ENCODE measurements at regions not wholly inside any gene's neighbourhood (a gene's known extent, or its start where the extent isn't known, plus 50 kb on each side); places are given as distances from the start of the nearest gene placed in this dataset.
A peak's percentile ranks its signal among the peaks of the same experiment; 100 is the strongest.
"Not testable (repeated sequence)": the region's sequence is repeated elsewhere in the genome, so short reads cannot be mapped to it uniquely, and the experiment has no call there.

- H3K27me3 ChIP-seq (ENCODE audit: insufficient read depth, low read length), result no peaks in the 10 kb centered on the region
- H3K9me3 ChIP-seq (ENCODE audit: insufficient read depth, low read depth, low read length), result no peaks in the 10 kb centered on the region
- no peak overlapping the region for H3K4me3 ChIP-seq (ENCODE audit: low read length)
- H3K9ac ChIP-seq (ENCODE audit: low read depth, low read length), result no peak overlapping the region
- H3K4me1 ChIP-seq (ENCODE audit: insufficient read depth, low read length), result no peaks in the 10 kb centered on the region
- no peak overlapping the region for H3K27ac ChIP-seq (ENCODE audit: low read length)
- no peaks in the 10 kb centered on the region for H3K36me3 ChIP-seq (ENCODE audit: insufficient read depth, low read depth, low read length)
Measured at GRCh38 chr3:30535525-30535924, 70.9 kb upstream of the TGFBR2 start.

DNA sequence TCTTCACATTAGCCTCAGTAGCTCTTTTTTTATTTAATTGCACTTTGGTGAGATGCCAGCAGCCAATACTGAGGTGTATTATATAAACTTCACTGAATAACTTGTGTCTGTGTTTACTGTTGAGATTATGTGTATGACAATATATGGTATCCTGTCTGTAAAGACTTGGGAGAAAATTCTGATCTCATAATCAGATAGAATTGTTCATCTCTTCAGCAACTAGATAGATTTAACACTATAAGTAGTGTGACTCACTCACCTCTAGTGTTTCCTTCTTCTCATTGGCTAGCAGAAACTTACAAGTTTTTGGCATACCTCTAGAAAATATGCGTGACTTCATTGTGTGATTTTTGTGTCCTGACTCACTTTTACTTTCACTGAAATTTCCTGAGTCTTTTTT lies 67.6 kb upstream of the TGFBR2 start:
- no peaks in the 10 kb centered on the region for H3K9me3 ChIP-seq (ENCODE audit: insufficient read depth, low read depth, low read length)
- H3K9ac ChIP-seq (ENCODE audit: low read depth, low read length), result no peak overlapping the region
- H3K27me3 ChIP-seq (ENCODE audit: insufficient read depth, low read length), result no peaks in the 10 kb centered on the region
- no peak overlapping the region for H3K27ac ChIP-seq (ENCODE audit: low read length)
- no peaks in the 10 kb centered on the region for H3K4me1 ChIP-seq (ENCODE audit: insufficient read depth, low read length)
- no peak overlapping the region for H3K4me3 ChIP-seq (ENCODE audit: low read length)
- H3K36me3 ChIP-seq (ENCODE audit: insufficient read depth, low read depth, low read length), result no peaks in the 10 kb centered on the region

DNA sequence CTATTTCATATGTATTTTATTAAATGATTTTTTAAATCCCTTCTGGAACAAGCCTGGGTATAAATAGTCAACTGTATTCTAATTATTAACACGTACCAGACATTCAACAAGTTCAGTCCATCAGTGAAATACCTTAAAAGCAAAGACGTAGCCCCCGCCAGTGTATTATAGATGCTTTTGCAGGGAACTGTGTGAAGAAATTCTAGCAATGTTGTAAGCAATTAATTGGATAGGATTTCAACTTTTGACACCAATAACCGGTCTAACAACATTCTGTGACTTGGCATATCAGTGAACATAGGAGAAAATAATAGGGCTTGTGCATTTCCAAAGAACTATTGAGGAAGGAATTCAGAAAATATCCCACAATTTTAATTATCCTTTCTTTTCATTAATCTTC lies 67.2 kb upstream of the TGFBR2 start:
- no peaks in the 10 kb centered on the region for H3K9me3 ChIP-seq (ENCODE audit: insufficient read depth, low read depth, low read length)
- no peak overlapping the region for H3K27ac ChIP-seq (ENCODE audit: low read length)
- no peak overlapping the region for H3K9ac ChIP-seq (ENCODE audit: low read depth, low read length)
- no peaks in the 10 kb centered on the region for H3K4me1 ChIP-seq (ENCODE audit: insufficient read depth, low read length)
- no peaks in the 10 kb centered on the region for H3K36me3 ChIP-seq (ENCODE audit: insufficient read depth, low read depth, low read length)
- no peaks in the 10 kb centered on the region for H3K27me3 ChIP-seq (ENCODE audit: insufficient read depth, low read length)
- no peak overlapping the region for H3K4me3 ChIP-seq (ENCODE audit: low read length)

DNA sequence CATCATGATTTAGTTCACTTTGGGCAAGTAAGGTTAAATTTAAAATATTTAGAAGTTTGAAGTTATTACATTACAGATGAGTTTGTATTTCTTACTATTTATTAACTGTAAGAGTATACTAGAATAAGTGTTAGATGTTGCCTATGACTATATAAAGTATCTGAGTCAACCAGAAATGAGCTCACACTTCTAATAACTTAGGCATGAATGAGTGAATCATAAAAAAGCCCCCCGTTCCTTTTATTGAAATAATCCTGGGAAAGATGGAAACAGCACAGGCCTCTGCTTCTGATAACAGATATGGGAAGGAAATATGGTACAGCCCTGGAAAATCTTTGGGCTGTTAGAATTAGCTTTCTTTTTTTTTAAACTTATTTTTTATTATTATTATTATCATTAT lies 66.6 kb upstream of the TGFBR2 start:
- Histone ChIP-seq H3K9ac (ENCODE audit: low read depth, low read length) (no peak overlapping the region), H3K9me3 (ENCODE audit: insufficient read depth, low read depth, low read length) (no peaks in the 10 kb centered on the region), H3K27ac (ENCODE audit: low read length) (no peak overlapping the region), H3K4me1 (ENCODE audit: insufficient read depth, low read length) (peaks cover under 1% of the 10 kb centered on the region; the same call in 1 of the 2 replicates), H3K4me3 (ENCODE audit: low read length) (no peak overlapping the region), H3K27me3 (ENCODE audit: insufficient read depth, low read length) (no peaks in the 10 kb centered on the region), H3K36me3 (ENCODE audit: insufficient read depth, low read depth, low read length) (no peaks in the 10 kb centered on the region)

DNA sequence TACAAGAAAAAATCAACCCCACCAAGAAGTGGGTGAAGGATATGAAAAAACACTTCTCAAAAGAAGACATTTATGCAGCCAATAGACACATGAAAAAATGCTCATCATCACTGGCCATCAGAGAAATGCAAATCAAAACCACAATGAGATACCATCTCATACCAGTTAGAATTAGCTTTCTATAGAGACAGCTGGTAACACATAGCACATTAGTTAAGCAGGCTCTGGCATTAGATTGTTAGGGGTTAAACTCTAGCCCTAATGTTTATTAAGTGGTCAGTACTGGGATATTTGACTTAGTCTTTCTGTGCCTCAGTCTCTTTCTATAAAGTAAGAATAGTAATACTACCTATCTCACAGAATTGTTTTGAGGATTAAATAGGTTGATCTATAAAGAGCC lies 65.2 kb upstream of the TGFBR2 start:
- not testable (repeated sequence) for H3K9me3 ChIP-seq (ENCODE audit: insufficient read depth, low read depth, low read length); H3K9ac ChIP-seq (ENCODE audit: low read depth, low read length); H3K27ac ChIP-seq (ENCODE audit: low read length); H3K36me3 ChIP-seq (ENCODE audit: insufficient read depth, low read depth, low read length); H3K27me3 ChIP-seq (ENCODE audit: insufficient read depth, low read length); H3K4me1 ChIP-seq (ENCODE audit: insufficient read depth, low read length); H3K4me3 ChIP-seq (ENCODE audit: low read length)

GRCh38 chr3:30542897-30543296 lies 63.5 kb upstream of the TGFBR2 start:
- Histone ChIP-seq H3K27ac (ENCODE audit: low read length) (no peak overlapping the region), H3K4me1 (ENCODE audit: insufficient read depth, low read length) (peaks cover 4% of the 10 kb centered on the region), H3K36me3 (ENCODE audit: insufficient read depth, low read depth, low read length) (no peaks in the 10 kb centered on the region), H3K9ac (ENCODE audit: low read depth, low read length) (no peak overlapping the region), H3K9me3 (ENCODE audit: insufficient read depth, low read depth, low read length) (no peaks in the 10 kb centered on the region), H3K4me3 (ENCODE audit: low read length) (no peak overlapping the region), H3K27me3 (ENCODE audit: insufficient read depth, low read length) (no peaks in the 10 kb centered on the region)

GRCh38 chr3:30544812-30545211 lies 61.6 kb upstream of the TGFBR2 start:
- Histone ChIP-seq H3K4me3 (ENCODE audit: low read length) (no peak overlapping the region), H3K9me3 (ENCODE audit: insufficient read depth, low read depth, low read length) (no peaks in the 10 kb centered on the region), H3K9ac (ENCODE audit: low read depth, low read length) (no peak overlapping the region), H3K27me3 (ENCODE audit: insufficient read depth, low read length) (no peaks in the 10 kb centered on the region), H3K36me3 (ENCODE audit: insufficient read depth, low read depth, low read length) (no peaks in the 10 kb centered on the region), H3K4me1 (ENCODE audit: insufficient read depth, low read length) (peaks cover 13% of the 10 kb centered on the region), H3K27ac (ENCODE audit: low read length) (no peak overlapping the region)

DNA sequence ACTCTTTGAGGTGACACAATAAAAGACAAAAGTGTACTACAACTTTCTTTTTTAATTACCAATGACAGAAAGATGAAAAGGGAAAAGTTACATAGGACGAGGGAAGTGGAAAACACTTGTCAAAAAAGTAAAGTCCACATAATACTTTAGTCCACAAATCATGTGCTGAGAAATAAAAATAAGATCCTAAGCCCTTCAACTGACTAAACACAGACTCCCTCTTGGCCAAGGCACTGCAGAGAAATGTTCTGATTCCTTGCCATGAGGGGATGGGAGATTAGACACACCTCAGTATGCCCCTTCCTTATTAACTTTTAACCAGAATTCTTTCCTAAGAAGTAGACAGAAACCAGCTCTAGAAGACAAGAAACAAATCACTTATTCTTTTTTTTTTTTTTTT lies 59.5 kb upstream of the TGFBR2 start:
- Histone ChIP-seq H3K9ac (ENCODE audit: low read depth, low read length) (no peak overlapping the region), H3K4me3 (ENCODE audit: low read length) (no peak overlapping the region), H3K4me1 (ENCODE audit: insufficient read depth, low read length) (peaks cover 33% of the 10 kb centered on the region), H3K36me3 (ENCODE audit: insufficient read depth, low read depth, low read length) (no peaks in the 10 kb centered on the region), H3K27me3 (ENCODE audit: insufficient read depth, low read length) (no peaks in the 10 kb centered on the region), H3K9me3 (ENCODE audit: insufficient read depth, low read depth, low read length) (no peaks in the 10 kb centered on the region), H3K27ac (ENCODE audit: low read length) (no peak overlapping the region)

GRCh38 chr3:30547716-30548115 lies 58.7 kb upstream of the TGFBR2 start:
- Histone ChIP-seq H3K36me3 (ENCODE audit: insufficient read depth, low read depth, low read length) (no peaks in the 10 kb centered on the region), H3K9me3 (ENCODE audit: insufficient read depth, low read depth, low read length) (no peaks in the 10 kb centered on the region), H3K9ac (ENCODE audit: low read depth, low read length) (no peak overlapping the region), H3K27ac (ENCODE audit: low read length) (no peak overlapping the region), H3K4me1 (ENCODE audit: insufficient read depth, low read length) (peaks cover 39% of the 10 kb centered on the region), H3K4me3 (ENCODE audit: low read length) (no peak overlapping the region), H3K27me3 (ENCODE audit: insufficient read depth, low read length) (no peaks in the 10 kb centered on the region)

DNA sequence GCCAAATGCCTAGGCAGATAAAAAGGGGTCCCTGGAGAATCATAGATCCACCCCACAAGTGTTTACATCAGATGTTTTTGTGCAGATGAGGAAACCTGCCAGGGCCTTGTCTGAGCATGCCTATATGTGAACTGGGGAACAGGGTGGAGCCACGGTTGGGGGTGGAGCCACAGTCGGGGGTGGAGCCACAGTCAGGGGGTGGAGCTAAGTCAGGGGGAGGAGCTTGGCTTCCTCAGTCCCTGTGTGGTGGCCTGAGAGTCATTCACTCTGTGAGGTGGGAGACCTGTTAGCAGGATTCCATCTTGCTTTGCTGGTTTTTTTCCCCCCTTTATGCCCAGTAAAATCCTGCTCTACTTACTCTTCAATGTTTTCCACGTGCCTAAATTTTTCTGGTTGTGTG lies 57.8 kb upstream of the TGFBR2 start:
- H3K9ac ChIP-seq (ENCODE audit: low read depth, low read length), result peak overlapping the region; percentile 9; the same call in 1 of the 2 replicates
- no peaks in the 10 kb centered on the region for H3K9me3 ChIP-seq (ENCODE audit: insufficient read depth, low read depth, low read length)
- H3K4me3 ChIP-seq (ENCODE audit: low read length), result no peak overlapping the region
- H3K27ac ChIP-seq (ENCODE audit: low read length), result peak overlapping the region; percentile 11
- H3K4me1 ChIP-seq (ENCODE audit: insufficient read depth, low read length), result peaks cover 39% of the 10 kb centered on the region
- H3K27me3 ChIP-seq (ENCODE audit: insufficient read depth, low read length), result no peaks in the 10 kb centered on the region
- H3K36me3 ChIP-seq (ENCODE audit: insufficient read depth, low read depth, low read length), result no peaks in the 10 kb centered on the region

- no peaks in the 10 kb centered on the region for H3K27me3 ChIP-seq (ENCODE audit: insufficient read depth, low read length)
- H3K9me3 ChIP-seq (ENCODE audit: insufficient read depth, low read depth, low read length), result no peaks in the 10 kb centered on the region
- no peaks in the 10 kb centered on the region for H3K36me3 ChIP-seq (ENCODE audit: insufficient read depth, low read depth, low read length)
- no peak overlapping the region; the same call in 1 of the 2 replicates for H3K4me3 ChIP-seq (ENCODE audit: low read length)
- peak overlapping the region; percentile 40; the same call in 1 of the 2 replicates for H3K9ac ChIP-seq (ENCODE audit: low read depth, low read length)
- H3K4me1 ChIP-seq (ENCODE audit: insufficient read depth, low read length), result peaks cover 39% of the 10 kb centered on the region
- H3K27ac ChIP-seq (ENCODE audit: low read length), result no peak overlapping the region
Measured at GRCh38 chr3:30549600-30549999, 56.8 kb upstream of the TGFBR2 start.

- peaks cover 35% of the 10 kb centered on the region for H3K4me1 ChIP-seq (ENCODE audit: insufficient read depth, low read length)
- H3K9me3 ChIP-seq (ENCODE audit: insufficient read depth, low read depth, low read length), result no peaks in the 10 kb centered on the region
- peak overlapping the region; percentile 62 for H3K27ac ChIP-seq (ENCODE audit: low read length)
- no peaks in the 10 kb centered on the region for H3K36me3 ChIP-seq (ENCODE audit: insufficient read depth, low read depth, low read length)
- H3K4me3 ChIP-seq (ENCODE audit: low read length), result peak overlapping the region; percentile 13; the same call in 1 of the 2 replicates
- H3K9ac ChIP-seq (ENCODE audit: low read depth, low read length), result peak overlapping the region; percentile 40; the same call in 1 of the 2 replicates
- no peaks in the 10 kb centered on the region for H3K27me3 ChIP-seq (ENCODE audit: insufficient read depth, low read length)
Measured at GRCh38 chr3:30550246-30550645, 56.2 kb upstream of the TGFBR2 start.

GRCh38 chr3:30551266-30551665 lies 55.1 kb upstream of the TGFBR2 start:
- H3K36me3 ChIP-seq (ENCODE audit: insufficient read depth, low read depth, low read length), result no peaks in the 10 kb centered on the region
- no peak overlapping the region for H3K9ac ChIP-seq (ENCODE audit: low read depth, low read length)
- H3K27me3 ChIP-seq (ENCODE audit: insufficient read depth, low read length), result no peaks in the 10 kb centered on the region
- no peak overlapping the region for H3K4me3 ChIP-seq (ENCODE audit: low read length)
- peaks cover 35% of the 10 kb centered on the region for H3K4me1 ChIP-seq (ENCODE audit: insufficient read depth, low read length)
- H3K27ac ChIP-seq (ENCODE audit: low read length), result no peak overlapping the region
- no peaks in the 10 kb centered on the region for H3K9me3 ChIP-seq (ENCODE audit: insufficient read depth, low read depth, low read length)
